ENCODE measurements at regions not wholly inside any gene's neighbourhood (a gene's known extent, or its start where the extent isn't known, plus 50 kb on each side); places are given as distances from the start of the nearest gene placed in this dataset.
"Not testable (repeated sequence)": the region's sequence is repeated elsewhere in the genome, so short reads cannot be mapped to it uniquely, and the experiment has no call there.

- FAIRE-seq (no peak), DNase-seq (ENCODE audit: insufficient read length, low spot score) (no peak)
- TF ChIP-seq SPI1 (IDR thresholded peaks at IDR 0.05; ENCODE audit: low read depth, low read length) (no peak), PAX5 (IDR thresholded peaks at IDR 0.05; ENCODE audit: insufficient read depth, low read length, severe bottlenecking) (no peak), POU2F2 (IDR thresholded peaks at IDR 0.05; ENCODE audit: low read depth, low read length) (no peak), TAF1 (IDR thresholded peaks at IDR 0.05; ENCODE audit: low read depth, low read length) (no peak), POLR2AphosphoS5 (IDR thresholded peaks at IDR 0.05; ENCODE audit: low read depth, low read length) (no peak), POLR2A (IDR thresholded peaks at IDR 0.05; ENCODE audit: low read depth, low read length) (no peak)
Measured at GRCh38 chr6:80961166-80961565, 791.3 kb downstream of the TENT5A start.

DNA sequence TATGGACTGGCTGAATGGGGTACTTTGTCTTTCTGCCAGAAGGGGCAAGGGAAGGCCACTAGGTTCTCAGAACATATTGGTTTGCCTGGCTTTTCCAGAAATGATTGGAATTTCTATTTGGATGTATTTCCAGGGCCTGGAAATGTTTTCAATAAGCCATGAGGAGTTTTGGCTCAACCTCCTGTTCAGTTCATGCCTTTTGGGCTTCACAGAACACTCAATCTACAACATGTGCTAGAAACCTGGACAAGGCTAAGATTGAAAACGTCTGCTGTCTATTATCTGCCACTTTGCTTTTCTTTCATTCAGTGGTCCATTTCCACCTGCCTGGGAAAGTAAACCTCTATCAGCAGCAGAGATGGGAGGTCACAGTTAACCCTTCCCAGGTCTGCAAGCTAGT is 793.4 kb downstream of the TENT5A start:
- FAIRE-seq (no peak), DNase-seq (ENCODE audit: insufficient read length, low spot score) (no peak)
- TF ChIP-seq POLR2A (IDR thresholded peaks at IDR 0.05; ENCODE audit: low read depth, low read length) (no peak), POU2F2 (IDR thresholded peaks at IDR 0.05; ENCODE audit: low read depth, low read length) (no peak), SPI1 (IDR thresholded peaks at IDR 0.05; ENCODE audit: low read depth, low read length) (no peak), PAX5 (IDR thresholded peaks at IDR 0.05; ENCODE audit: insufficient read depth, low read length, severe bottlenecking) (no peak), TAF1 (IDR thresholded peaks at IDR 0.05; ENCODE audit: low read depth, low read length) (no peak), POLR2AphosphoS5 (IDR thresholded peaks at IDR 0.05; ENCODE audit: low read depth, low read length) (no peak)

DNA sequence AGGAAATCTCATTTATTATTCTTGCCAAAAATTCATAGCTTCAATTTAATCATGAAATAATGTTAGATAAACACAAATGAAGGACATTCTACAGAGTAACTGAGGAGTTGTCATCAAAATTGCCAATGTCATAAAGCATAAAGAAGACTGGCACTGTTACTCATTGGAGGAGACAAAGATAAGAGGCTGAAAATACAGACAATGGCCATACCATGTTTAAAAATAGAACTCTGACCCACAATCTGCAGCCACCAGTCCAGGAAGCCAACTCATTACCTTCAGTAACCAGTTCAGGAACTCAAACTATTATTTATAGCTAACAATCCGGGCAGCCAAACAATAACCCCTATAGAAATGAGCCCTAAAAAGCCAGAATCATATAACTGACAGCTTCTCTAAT is 795.6 kb downstream of the TENT5A start:
- DNase-seq (ENCODE audit: insufficient read length, low spot score) (no peak), FAIRE-seq (no peak)
- TF ChIP-seq POLR2AphosphoS5 (IDR thresholded peaks at IDR 0.05; ENCODE audit: low read depth, low read length) = no peak
- TF ChIP-seq PAX5 (IDR thresholded peaks at IDR 0.05; ENCODE audit: insufficient read depth, low read length, severe bottlenecking) = no peak
- no peak for TF ChIP-seq POLR2A (IDR thresholded peaks at IDR 0.05; ENCODE audit: low read depth, low read length)
- TF ChIP-seq POU2F2 (IDR thresholded peaks at IDR 0.05; ENCODE audit: low read depth, low read length) = no peak
- no peak for TF ChIP-seq SPI1 (IDR thresholded peaks at IDR 0.05; ENCODE audit: low read depth, low read length)
- no peak for TF ChIP-seq TAF1 (IDR thresholded peaks at IDR 0.05; ENCODE audit: low read depth, low read length)

GRCh38 chr6:80952479-80952878 is 800.0 kb downstream of the TENT5A start:
- DNase-seq (ENCODE audit: insufficient read length, low spot score); FAIRE-seq: not testable (repeated sequence)

GRCh38 chr6:80946402-80946801 is 806.1 kb downstream of the TENT5A start:
- DNase-seq (ENCODE audit: insufficient read length, low spot score) (no peak), FAIRE-seq (no peak)
- TF ChIP-seq SPI1 (IDR thresholded peaks at IDR 0.05; ENCODE audit: low read depth, low read length) = no peak
- TF ChIP-seq POU2F2 (IDR thresholded peaks at IDR 0.05; ENCODE audit: low read depth, low read length) = no peak
- no peak for TF ChIP-seq POLR2A (IDR thresholded peaks at IDR 0.05; ENCODE audit: low read depth, low read length)
- no peak for TF ChIP-seq POLR2AphosphoS5 (IDR thresholded peaks at IDR 0.05; ENCODE audit: low read depth, low read length)
- no peak for TF ChIP-seq TAF1 (IDR thresholded peaks at IDR 0.05; ENCODE audit: low read depth, low read length)
- no peak for TF ChIP-seq PAX5 (IDR thresholded peaks at IDR 0.05; ENCODE audit: insufficient read depth, low read length, severe bottlenecking)

GRCh38 chr6:80942911-80943310 is 809.6 kb downstream of the TENT5A start:
- FAIRE-seq (no peak), DNase-seq (ENCODE audit: insufficient read length, low spot score) (no peak)
- TF ChIP-seq POLR2A (IDR thresholded peaks at IDR 0.05; ENCODE audit: low read depth, low read length) = no peak
- no peak for TF ChIP-seq POLR2AphosphoS5 (IDR thresholded peaks at IDR 0.05; ENCODE audit: low read depth, low read length)
- no peak for TF ChIP-seq PAX5 (IDR thresholded peaks at IDR 0.05; ENCODE audit: insufficient read depth, low read length, severe bottlenecking)
- no peak for TF ChIP-seq TAF1 (IDR thresholded peaks at IDR 0.05; ENCODE audit: low read depth, low read length)
- no peak for TF ChIP-seq POU2F2 (IDR thresholded peaks at IDR 0.05; ENCODE audit: low read depth, low read length)
- TF ChIP-seq SPI1 (IDR thresholded peaks at IDR 0.05; ENCODE audit: low read depth, low read length) = no peak

GRCh38 chr6:80940976-80941375 is 811.5 kb downstream of the TENT5A start:
- no peak for FAIRE-seq
- no peak for DNase-seq (ENCODE audit: insufficient read length, low spot score)
- TF ChIP-seq SPI1 (IDR thresholded peaks at IDR 0.05; ENCODE audit: low read depth, low read length) (no peak), POLR2A (IDR thresholded peaks at IDR 0.05; ENCODE audit: low read depth, low read length) (no peak), TAF1 (IDR thresholded peaks at IDR 0.05; ENCODE audit: low read depth, low read length) (no peak), PAX5 (IDR thresholded peaks at IDR 0.05; ENCODE audit: insufficient read depth, low read length, severe bottlenecking) (no peak), POLR2AphosphoS5 (IDR thresholded peaks at IDR 0.05; ENCODE audit: low read depth, low read length) (no peak), POU2F2 (IDR thresholded peaks at IDR 0.05; ENCODE audit: low read depth, low read length) (no peak)

DNA sequence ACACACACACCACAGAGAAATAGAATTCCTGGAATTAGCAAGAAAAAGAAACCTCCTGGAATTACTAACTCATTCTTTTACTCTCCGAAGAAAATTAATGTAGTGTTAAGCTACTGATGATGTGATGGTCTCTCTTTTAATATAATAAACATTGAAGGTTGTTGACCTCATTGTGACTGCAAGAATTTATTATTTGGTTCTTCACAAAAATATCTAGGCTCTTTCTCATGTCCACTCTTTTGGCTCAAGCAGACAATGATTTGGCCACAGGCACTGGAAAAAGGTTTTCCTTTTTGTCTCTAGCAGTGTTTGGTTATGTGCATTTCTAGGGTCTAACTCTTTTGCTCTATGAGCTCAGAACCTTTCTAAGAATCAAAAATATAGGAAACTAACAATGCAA is 811.9 kb downstream of the TENT5A start:
- DNase-seq (ENCODE audit: insufficient read length, low spot score) (no peak), FAIRE-seq (no peak)
- TF ChIP-seq POU2F2 (IDR thresholded peaks at IDR 0.05; ENCODE audit: low read depth, low read length) (no peak), POLR2A (IDR thresholded peaks at IDR 0.05; ENCODE audit: low read depth, low read length) (no peak), TAF1 (IDR thresholded peaks at IDR 0.05; ENCODE audit: low read depth, low read length) (no peak), PAX5 (IDR thresholded peaks at IDR 0.05; ENCODE audit: insufficient read depth, low read length, severe bottlenecking) (no peak), SPI1 (IDR thresholded peaks at IDR 0.05; ENCODE audit: low read depth, low read length) (no peak), POLR2AphosphoS5 (IDR thresholded peaks at IDR 0.05; ENCODE audit: low read depth, low read length) (no peak)

DNA sequence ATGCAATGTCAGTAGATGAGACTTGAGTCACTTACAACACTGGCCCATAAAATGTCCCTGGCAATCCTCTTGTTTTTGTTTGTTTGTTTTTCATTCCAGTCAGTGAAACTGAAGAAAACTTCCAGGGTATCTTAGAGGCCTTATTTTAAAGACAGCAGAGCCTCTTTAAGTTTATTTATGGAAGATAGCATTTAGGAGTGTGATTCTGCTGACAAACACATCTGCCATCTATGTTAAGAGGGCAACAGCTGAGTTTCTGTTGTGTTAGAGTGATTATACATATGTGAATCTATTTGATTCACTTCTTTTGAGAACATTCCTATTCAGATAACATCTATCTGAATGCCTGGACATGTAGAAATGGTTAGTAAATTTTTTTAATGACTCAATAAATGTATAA is 812.6 kb downstream of the TENT5A start:
- no peak for DNase-seq (ENCODE audit: insufficient read length, low spot score)
- TF ChIP-seq POLR2AphosphoS5 (IDR thresholded peaks at IDR 0.05; ENCODE audit: low read depth, low read length) (no peak), SPI1 (IDR thresholded peaks at IDR 0.05; ENCODE audit: low read depth, low read length) (no peak), TAF1 (IDR thresholded peaks at IDR 0.05; ENCODE audit: low read depth, low read length) (no peak), POU2F2 (IDR thresholded peaks at IDR 0.05; ENCODE audit: low read depth, low read length) (no peak), POLR2A (IDR thresholded peaks at IDR 0.05; ENCODE audit: low read depth, low read length) (no peak), PAX5 (IDR thresholded peaks at IDR 0.05; ENCODE audit: insufficient read depth, low read length, severe bottlenecking) (no peak)
- FAIRE-seq = no peak

DNA sequence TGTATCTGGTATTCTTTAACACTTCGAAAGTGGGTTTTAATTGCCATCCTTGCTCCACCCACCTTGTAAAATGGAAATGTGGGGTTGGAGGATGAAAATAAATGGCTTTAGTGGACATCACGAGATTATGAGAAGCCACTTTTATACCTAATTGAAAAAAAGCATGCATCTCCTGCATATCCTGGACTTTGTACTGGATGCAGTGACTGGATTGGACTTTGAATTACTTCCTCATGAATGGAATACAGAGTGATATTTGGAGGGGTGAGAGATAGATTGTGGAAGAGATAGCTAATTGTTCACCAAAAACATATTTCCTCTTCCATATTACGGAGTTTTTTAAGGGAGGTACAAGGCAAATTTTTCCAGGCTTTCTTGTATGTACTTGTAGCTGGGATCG is 813.0 kb downstream of the TENT5A start:
- FAIRE-seq (no peak), DNase-seq (ENCODE audit: insufficient read length, low spot score) (no peak)
- TF ChIP-seq SPI1 (IDR thresholded peaks at IDR 0.05; ENCODE audit: low read depth, low read length) (no peak), POLR2A (IDR thresholded peaks at IDR 0.05; ENCODE audit: low read depth, low read length) (no peak), PAX5 (IDR thresholded peaks at IDR 0.05; ENCODE audit: insufficient read depth, low read length, severe bottlenecking) (no peak), TAF1 (IDR thresholded peaks at IDR 0.05; ENCODE audit: low read depth, low read length) (no peak), POLR2AphosphoS5 (IDR thresholded peaks at IDR 0.05; ENCODE audit: low read depth, low read length) (no peak), POU2F2 (IDR thresholded peaks at IDR 0.05; ENCODE audit: low read depth, low read length) (no peak)

Data from GM12891 (cell line).